Pons (tissue), 1 donor: ENCODE measurements at regions not wholly inside any gene's neighbourhood (a gene's known extent, or its start where the extent isn't known, plus 50 kb on each side); places are given as distances from the start of the nearest gene placed in this dataset.
"Not testable (repeated sequence)": the region's sequence is repeated elsewhere in the genome, so short reads cannot be mapped to it uniquely, and the experiment has no call there.

Source experiments
- DNase-seq: peaks from one replicate; pipeline ENCODE4 v3.0.0-alpha.2; 2016; ENCODE audit warnings: low spot score

- DNase-seq, result not testable (repeated sequence)
Observed at GRCh38 chr3:191741847-191742350, 280.9 kb downstream of the PYDC2 start.

- no peak for DNase-seq
Observed at GRCh38 chr3:191743283-191743682, 282.3 kb downstream of the PYDC2 start.

- no peak for DNase-seq
Observed at GRCh38 chr3:191750618-191751017, 289.7 kb downstream of the PYDC2 start.

GRCh38 chr3:191753196-191753595 is 292.2 kb downstream of the PYDC2 start:
- DNase-seq, result no peak

- no peak for DNase-seq
Observed at GRCh38 chr3:191761906-191762305, 300.9 kb downstream of the PYDC2 start.

GRCh38 chr3:191762323-191762960 is 301.5 kb downstream of the PYDC2 start:
- DNase-seq, result peak; percentile 10

- DNase-seq, result no peak
Observed at GRCh38 chr3:191768421-191768820, 307.5 kb downstream of the PYDC2 start.

- no peak for DNase-seq
Observed at GRCh38 chr3:191770541-191770940, 309.6 kb downstream of the PYDC2 start.

GRCh38 chr3:191774485-191774884 is 313.5 kb downstream of the PYDC2 start:
- no peak for DNase-seq

- no peak for DNase-seq
Observed at GRCh38 chr3:191775451-191776233, 314.7 kb downstream of the PYDC2 start.

GRCh38 chr3:191781044-191781443 is 320.1 kb downstream of the PYDC2 start:
- no peak for DNase-seq

GRCh38 chr3:191783024-191783423 is 322.1 kb downstream of the PYDC2 start:
- no peak for DNase-seq

- no peak for DNase-seq
Observed at GRCh38 chr3:191790934-191791333, 330.0 kb downstream of the PYDC2 start.

GRCh38 chr3:191792580-191792979 is 331.6 kb downstream of the PYDC2 start:
- DNase-seq, result no peak

GRCh38 chr3:191795196-191795595 is 334.2 kb downstream of the PYDC2 start:
- DNase-seq, result no peak

GRCh38 chr3:191797271-191797670 is 336.3 kb downstream of the PYDC2 start:
- DNase-seq, result no peak

GRCh38 chr3:191802671-191803070 is 341.7 kb downstream of the PYDC2 start:
- no peak for DNase-seq

- no peak for DNase-seq
Observed at GRCh38 chr3:191804935-191805334, 344.0 kb downstream of the PYDC2 start.

GRCh38 chr3:191808073-191808472 is 347.1 kb downstream of the PYDC2 start:
- DNase-seq, result no peak

GRCh38 chr3:191809326-191809949 is 348.5 kb downstream of the PYDC2 start:
- no peak for DNase-seq

- no peak for DNase-seq
Observed at GRCh38 chr3:191813245-191813644, 352.3 kb downstream of the PYDC2 start.

- DNase-seq, result no peak
Observed at GRCh38 chr3:191848818-191849217, 387.9 kb downstream of the PYDC2 start.

- no peak for DNase-seq
Observed at GRCh38 chr3:191859531-191859930, 398.6 kb downstream of the PYDC2 start.
